CD14-positive monocyte (primary cell): ENCODE measurements at regions not wholly inside any gene's neighbourhood (a gene's known extent, or its start where the extent isn't known, plus 50 kb on each side); places are given as distances from the start of the nearest gene placed in this dataset.

Source experiments
- DNase-seq, 3 donors: peaks; one replicate each; pipeline ENCODE4 v3.0.0-alpha.2; 2011 to 2022
- H2AFZ ChIP-seq: 2 replicates; pipeline ENCODE4 v1.6.0; 2012; ENCODE audit warnings: mild to moderate bottlenecking, low read depth, low read length, inconsistent platforms; ENCODE audit not compliant: insufficient read depth, poor library complexity, severe bottlenecking
- H3K27ac ChIP-seq, 2 donors: 1 replicate in 1 of 2; 2 replicates in 1 of 2; pipeline ENCODE4 v1.5.1; 2012 to 2013; ENCODE audit warnings: low read length in 2 of 2, control low read depth in 1 of 2, inconsistent platforms in 1 of 2, low read depth in 1 of 2, mild to moderate bottlenecking in 1 of 2
- H3K27me3 ChIP-seq, 2 donors: one replicate each; pipeline versions ENCODE4 v1.6.0 to v1.6.1; 2011 to 2013; ENCODE audit warnings: low read length in 2 of 2; ENCODE audit not compliant: control insufficient read depth in 2 of 2, insufficient read depth in 2 of 2
- H3K36me3 ChIP-seq, 2 donors: replicated peaks in 1 of 2; 1 replicate in 1 of 2; 2 replicates in 1 of 2; pipeline versions ENCODE4 v1.5.1 to v1.6.1; 2012 to 2013; ENCODE audit warnings: low read length in 2 of 2, control low read depth in 1 of 2, inconsistent platforms in 1 of 2, mild to moderate bottlenecking in 1 of 2; ENCODE audit not compliant: insufficient read depth in 2 of 2, control insufficient read depth in 1 of 2
- H3K4me1 ChIP-seq, 2 donors: 1 replicate in 1 of 2; 2 replicates in 1 of 2; pipeline versions ENCODE4 v1.5.1 to v1.6.1; 2012 to 2013; ENCODE audit warnings: low read length in 2 of 2, control low read depth in 1 of 2, inconsistent platforms in 1 of 2, mild to moderate bottlenecking in 1 of 2, moderate library complexity in 1 of 2; ENCODE audit not compliant: insufficient read depth in 2 of 2, control insufficient read depth in 1 of 2
- H3K4me2 ChIP-seq: replicated peaks from 2 replicates; pipeline ENCODE3; 2012; ENCODE audit warnings: low read length, moderate library complexity, mild to moderate bottlenecking; ENCODE audit not compliant: poor library complexity, severe bottlenecking; ENCODE audit errors: extremely low read depth
- H3K4me3 ChIP-seq, 3 experiments: fragments of 200-600 bp in 1 of 3; sonication (generic) in 1 of 3; replicated peaks in 1 of 3; 1 replicate in 2 of 3; 2 replicates in 1 of 3; pipeline ENCODE4 v1.5.1; 2011 to 2013; ENCODE audit warnings: low read length in 3 of 3, mild to moderate bottlenecking in 3 of 3, control low read depth in 2 of 3, low read depth in 2 of 3, inconsistent platforms in 1 of 3, moderate library complexity in 1 of 3
- H3K79me2 ChIP-seq: 2 replicates; pipeline ENCODE4 v1.6.0; 2012; ENCODE audit warnings: mild to moderate bottlenecking, control low read depth, inconsistent platforms, low read length, moderate library complexity; ENCODE audit not compliant: insufficient read depth
- H3K9ac ChIP-seq: 2 replicates; pipeline ENCODE4 v1.6.0; 2017; ENCODE audit warnings: low read length, mild to moderate bottlenecking; ENCODE audit not compliant: insufficient read depth, poor library complexity, severe bottlenecking
- H3K9me3 ChIP-seq, 2 donors: replicated peaks in 1 of 2; 1 replicate in 1 of 2; 2 replicates in 1 of 2; pipeline versions ENCODE4 v1.5.1 to v1.6.1; 2012 to 2013; ENCODE audit warnings: low read length in 2 of 2, control low read depth in 1 of 2; ENCODE audit not compliant: control insufficient read depth in 1 of 2, insufficient read depth in 1 of 2
- H4K20me1 ChIP-seq: 2 replicates; pipeline ENCODE4 v1.6.0; 2012; ENCODE audit warnings: mild to moderate bottlenecking, low read length, control low read depth, moderate library complexity; ENCODE audit not compliant: insufficient read depth
- H3K27ac Mint-ChIP-seq, 7 donors: one replicate each; pipeline ENCODE4 v1.8.0; 2020; ENCODE audit warnings: mild to moderate bottlenecking in 7 of 7, mixed read lengths in 7 of 7, moderate library complexity in 6 of 7, inconsistent platforms in 2 of 7
- H3K27me3 Mint-ChIP-seq, 3 donors: one replicate each; pipeline ENCODE4 v1.8.0; 2021 to 2022; ENCODE audit warnings: low read depth in 3 of 3, mild to moderate bottlenecking in 3 of 3, mixed read lengths in 3 of 3, moderate library complexity in 3 of 3, inconsistent platforms in 1 of 3
- H3K36me3 Mint-ChIP-seq, 2 donors: one replicate each; pipeline ENCODE4 v1.8.0; 2020; ENCODE audit warnings: mixed read lengths in 2 of 2, inconsistent platforms in 1 of 2, mild to moderate bottlenecking in 1 of 2
- H3K4me1 Mint-ChIP-seq: one replicate; pipeline ENCODE4 v1.8.0; 2020; ENCODE audit warnings: mild to moderate bottlenecking, mixed read lengths
- H3K4me3 Mint-ChIP-seq, 2 donors: one replicate each; pipeline ENCODE4 v1.8.0; 2020; ENCODE audit warnings: mild to moderate bottlenecking in 2 of 2, mixed read lengths in 2 of 2, moderate library complexity in 1 of 2
- H3K9me3 Mint-ChIP-seq, 7 donors: one replicate each; pipeline ENCODE4 v1.8.0; 2020 to 2022; ENCODE audit warnings: mixed read lengths in 7 of 7, mild to moderate bottlenecking in 6 of 7, moderate library complexity in 6 of 7, inconsistent platforms in 2 of 7
- WGBS: methylation state at CpG from one replicate; pipeline ENCODE4 v1.1.5; 2013; ENCODE audit warnings: missing lambda C conversion rate; ENCODE audit not compliant: insufficient coverage; 5-methylcytosine and 5-hydroxymethylcytosine counted together
- intact Hi-C, 2 donors: fragments of 100-400 bp; cut with micrococcal nuclease; formaldehyde crosslinking; loops; one replicate each; pipeline versions ENCODE4 v1.15.0 to v1.15.1; 2023
- TF ChIP-seq, protein P1 (sequence below): fragments of 200-600 bp; IDR thresholded peaks from one replicate; pipeline ENCODE4 v1.8.0; 2022; ENCODE audit warnings: antibody characterized with exemption, mild to moderate bottlenecking

DNA sequence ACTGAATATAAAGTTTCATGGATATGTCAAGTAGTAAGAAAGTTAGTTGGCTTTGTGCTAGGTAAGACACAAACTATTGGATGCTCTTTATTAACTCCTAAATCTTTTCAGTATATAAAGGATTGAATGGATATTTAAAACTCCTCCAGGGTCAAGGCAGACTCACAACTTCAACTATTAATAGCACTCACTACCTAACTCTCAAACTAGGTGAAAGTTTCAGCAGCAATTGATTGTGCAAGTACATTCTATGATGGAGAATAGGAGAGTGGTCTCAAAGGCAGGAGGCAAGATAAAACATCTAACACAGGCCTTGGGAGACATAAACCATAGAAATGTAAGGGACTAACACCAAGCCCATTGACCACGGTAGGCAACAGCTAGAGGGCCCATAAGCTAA lies 328.9 kb upstream of the CHAC2 start:
- H3K36me3 Mint-ChIP-seq = no peaks in the 10 kb centered on the region
- H3K27me3 Mint-ChIP-seq = no peaks in the 10 kb centered on the region
- intact Hi-C loops = no loop called here
- H3K36me3 ChIP-seq = no peaks in the 10 kb centered on the region
- H3K4me3 ChIP-seq = no peak overlapping the region
- H3K79me2 ChIP-seq = no peaks in the 10 kb centered on the region
- TF ChIP-seq, protein P1, sequence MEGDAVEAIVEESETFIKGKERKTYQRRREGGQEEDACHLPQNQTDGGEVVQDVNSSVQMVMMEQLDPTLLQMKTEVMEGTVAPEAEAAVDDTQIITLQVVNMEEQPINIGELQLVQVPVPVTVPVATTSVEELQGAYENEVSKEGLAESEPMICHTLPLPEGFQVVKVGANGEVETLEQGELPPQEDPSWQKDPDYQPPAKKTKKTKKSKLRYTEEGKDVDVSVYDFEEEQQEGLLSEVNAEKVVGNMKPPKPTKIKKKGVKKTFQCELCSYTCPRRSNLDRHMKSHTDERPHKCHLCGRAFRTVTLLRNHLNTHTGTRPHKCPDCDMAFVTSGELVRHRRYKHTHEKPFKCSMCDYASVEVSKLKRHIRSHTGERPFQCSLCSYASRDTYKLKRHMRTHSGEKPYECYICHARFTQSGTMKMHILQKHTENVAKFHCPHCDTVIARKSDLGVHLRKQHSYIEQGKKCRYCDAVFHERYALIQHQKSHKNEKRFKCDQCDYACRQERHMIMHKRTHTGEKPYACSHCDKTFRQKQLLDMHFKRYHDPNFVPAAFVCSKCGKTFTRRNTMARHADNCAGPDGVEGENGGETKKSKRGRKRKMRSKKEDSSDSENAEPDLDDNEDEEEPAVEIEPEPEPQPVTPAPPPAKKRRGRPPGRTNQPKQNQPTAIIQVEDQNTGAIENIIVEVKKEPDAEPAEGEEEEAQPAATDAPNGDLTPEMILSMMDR = no peak
- no peaks in the 10 kb centered on the region for H3K9me3 ChIP-seq
- H3K27me3 ChIP-seq = no peaks in the 10 kb centered on the region
- H3K27ac Mint-ChIP-seq = no peak overlapping the region
- no peak overlapping the region for H2AFZ ChIP-seq
- H3K9ac ChIP-seq = no peak overlapping the region
- no peaks in the 10 kb centered on the region for H3K4me1 Mint-ChIP-seq
- DNase-seq = no peak
- H3K27ac ChIP-seq = no peak overlapping the region
- no peaks in the 10 kb centered on the region for H4K20me1 ChIP-seq
- WGBS = no CpG with 5 or more reads among the region's 1 CpG
- no peak overlapping the region for H3K4me2 ChIP-seq
- H3K9me3 Mint-ChIP-seq = peaks cover 0 to 3% (median 0%) of the 10 kb centered on the region in 7 donors
- H3K4me1 ChIP-seq = no peaks in the 10 kb centered on the region
- H3K4me3 Mint-ChIP-seq = no peak overlapping the region

DNA sequence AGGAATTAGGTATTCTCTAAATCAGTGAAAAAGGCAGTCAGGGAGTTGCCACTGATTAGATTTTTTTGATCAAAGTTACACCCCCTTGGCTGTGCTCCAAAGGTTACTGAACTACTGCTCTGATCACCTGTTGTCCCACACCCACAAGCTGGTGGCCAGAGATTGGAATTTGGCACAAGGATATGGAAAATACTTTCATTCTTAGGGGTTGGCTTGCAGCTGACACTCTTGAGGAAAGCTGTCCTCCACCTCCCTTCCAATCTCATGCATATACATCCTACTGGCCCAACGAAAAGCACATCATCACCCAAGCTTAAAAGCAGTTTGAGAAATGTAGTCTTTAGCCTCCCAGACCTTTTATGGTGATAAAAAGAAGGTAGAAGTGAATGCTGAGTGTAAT lies 329.5 kb upstream of the CHAC2 start:
- H3K4me1 ChIP-seq = no peaks in the 10 kb centered on the region
- no CpG with 5 or more reads among the region's 1 CpG for WGBS
- intact Hi-C loops = no loop called here

More for the DNA sequence above, 329.5 kb upstream of the CHAC2 start:
- Histone ChIP-seq H3K9ac (no peak overlapping the region), H3K4me2 (no peak overlapping the region), H3K27me3 (no peaks in the 10 kb centered on the region), H3K79me2 (no peaks in the 10 kb centered on the region), H2AFZ (no peak overlapping the region), H3K36me3 (no peaks in the 10 kb centered on the region), H3K4me3 (no peak overlapping the region), H3K27ac (no peak overlapping the region), H3K9me3 (no peaks in the 10 kb centered on the region), H4K20me1 (no peaks in the 10 kb centered on the region)
- TF ChIP-seq, protein P1 = no peak
- H3K36me3 Mint-ChIP-seq = no peaks in the 10 kb centered on the region
- no peak overlapping the region for H3K27ac Mint-ChIP-seq
- no peak for DNase-seq
- no peaks in the 10 kb centered on the region for H3K27me3 Mint-ChIP-seq
- H3K4me3 Mint-ChIP-seq = no peak overlapping the region
- H3K4me1 Mint-ChIP-seq = no peaks in the 10 kb centered on the region
- H3K9me3 Mint-ChIP-seq = peaks cover 0 to 3% (median 0%) of the 10 kb centered on the region in 7 donors
